Adrenal gland (tissue), 5 donors: ENCODE measurements at regions not wholly inside any gene's neighbourhood (a gene's known extent, or its start where the extent isn't known, plus 50 kb on each side); places are given as distances from the start of the nearest gene placed in this dataset.
"Not testable (repeated sequence)": the region's sequence is repeated elsewhere in the genome, so short reads cannot be mapped to it uniquely, and the experiment has no call there.

ENCODE experiments used
- CTCF ChIP-seq, 6 experiments: fragments of 450-650 bp in 4 of 6; fragments of 200-600 bp in 2 of 6; sonication (generic) in 1 of 6; IDR thresholded peaks; 1 replicate in 5 of 6; 2 replicates in 1 of 6; pipeline versions ENCODE4 v1.5.1 to v1.8.0; 2016 to 2021; ENCODE audit warnings: antibody characterized with exemption in 6 of 6, mild to moderate bottlenecking in 2 of 6, moderate library complexity in 1 of 6
- POLR2A ChIP-seq, 2 donors: fragments of 450-650 bp; IDR thresholded peaks; one replicate each; pipeline ENCODE4 v1.6.1; 2017; ENCODE audit warnings: antibody characterized with exemption in 2 of 2, mild to moderate bottlenecking in 2 of 2, moderate library complexity in 1 of 2
- donor health status: DM: no; HTN: no; CAD: no.

- not testable (repeated sequence) for TF ChIP-seq CTCF, POLR2A (IDR thresholded peaks at IDR 0.05)
These were observed 201.2 kb downstream of the TBC1D2B start for GRCh38 chr15:77876107-77876820.
